ENCODE measurements at regions not wholly inside any gene's neighbourhood (a gene's known extent, or its start where the extent isn't known, plus 50 kb on each side); places are given as distances from the start of the nearest gene placed in this dataset.

- no peak for DNase-seq (ENCODE audit: low read depth)
- no peak for TF ChIP-seq CTCF (IDR thresholded peaks at IDR 0.05; ENCODE audit: insufficient read depth, low read length)
- H3K4me3 ChIP-seq (ENCODE audit: low read depth, low read length): no peak overlapping the region
These were observed 347.1 kb upstream of the MANEA start for GRCh38 chr6:95230071-95230740.

- DNase-seq (ENCODE audit: low read depth): no peak
- no peak for TF ChIP-seq CTCF (IDR thresholded peaks at IDR 0.05; ENCODE audit: insufficient read depth, low read length)
- H3K4me3 ChIP-seq (ENCODE audit: low read depth, low read length): no peak overlapping the region
These were observed 345.9 kb upstream of the MANEA start for GRCh38 chr6:95231416-95231815.

- DNase-seq (ENCODE audit: low read depth): no peak
- no peak overlapping the region for H3K4me3 ChIP-seq (ENCODE audit: low read depth, low read length)
- no peak for TF ChIP-seq CTCF (IDR thresholded peaks at IDR 0.05; ENCODE audit: insufficient read depth, low read length)
These were observed 344.9 kb upstream of the MANEA start for GRCh38 chr6:95232446-95232845.

- no peak for TF ChIP-seq CTCF (IDR thresholded peaks at IDR 0.05; ENCODE audit: insufficient read depth, low read length)
- no peak overlapping the region for H3K4me3 ChIP-seq (ENCODE audit: low read depth, low read length)
- DNase-seq (ENCODE audit: low read depth): no peak
These were observed 343.5 kb upstream of the MANEA start for GRCh38 chr6:95233879-95234278.

GRCh38 chr6:95240514-95240913, 336.8 kb upstream of the MANEA start:
- TF ChIP-seq CTCF (IDR thresholded peaks at IDR 0.05; ENCODE audit: insufficient read depth, low read length): no peak
- no peak for DNase-seq (ENCODE audit: low read depth)

GRCh38 chr6:95242560-95242959, 334.8 kb upstream of the MANEA start:
- H3K4me3 ChIP-seq (ENCODE audit: low read depth, low read length): no peak overlapping the region
- TF ChIP-seq CTCF (IDR thresholded peaks at IDR 0.05; ENCODE audit: insufficient read depth, low read length): no peak
- no peak for DNase-seq (ENCODE audit: low read depth)

More at GRCh38 chr6:95240514-95240913, 336.8 kb upstream of the MANEA start:
- H3K4me3 ChIP-seq (ENCODE audit: low read depth, low read length): no peak overlapping the region

GRCh38 chr6:95243053-95243452, 334.3 kb upstream of the MANEA start:
- no peak for DNase-seq (ENCODE audit: low read depth)
- no peak for TF ChIP-seq CTCF (IDR thresholded peaks at IDR 0.05; ENCODE audit: insufficient read depth, low read length)
- H3K4me3 ChIP-seq (ENCODE audit: low read depth, low read length): no peak overlapping the region

All from fibroblast of the aortic adventitia (primary cell).